IMR-90 (cell line): ENCODE measurements at regions not wholly inside any gene's neighbourhood (a gene's known extent, or its start where the extent isn't known, plus 50 kb on each side); places are given as distances from the start of the nearest gene placed in this dataset.

Experiments
- ATAC-seq: fragments of 200-7000 bp; cut with Tn5 transposase; 2 replicates; pipeline ENCODE4 v1.9.1; 2020; ENCODE audit warnings: low read depth, mild to moderate bottlenecking, moderate library complexity
- BruUV-seq: library from RNA; stranded (reverse); fragments of 400-500 nt; replicated peaks from 2 replicates; lab custom pipeline; 2021; lab: Mats Ljungman, UMichigan
- CTCF ChIA-PET: fragments of 300-600 bp; formaldehyde crosslinking; extraction: SDS; loops from one replicate; lab custom pipeline; 2021; ENCODE audit warnings: antibody characterized with exemption; lab: Yijun Ruan, JAX
- POLR2A ChIA-PET: fragments of 300-600 bp; sonication (Branson Sonifier 250); formaldehyde crosslinking; loops from one replicate; lab custom pipeline; 2022; ENCODE audit warnings: antibody characterized with exemption; ENCODE audit not compliant: unreplicated experiment; lab: Charles Lee
- DNase-seq: peaks from one replicate; pipeline ENCODE4 v3.0.0; 2013
- H2AFZ ChIP-seq: replicated peaks from 2 replicates; pipeline ENCODE3; 2013; ENCODE audit warnings: low read length, mild to moderate bottlenecking; ENCODE audit not compliant: poor library complexity
- H2AK5ac ChIP-seq: 2 replicates; pipeline ENCODE4 v1.6.1; 2013; ENCODE audit warnings: low read depth, low read length, inconsistent platforms
- H2AK9ac ChIP-seq: replicated peaks from 2 replicates; pipeline ENCODE3; 2013; ENCODE audit warnings: mild to moderate bottlenecking, low read depth, low read length, moderate library complexity; ENCODE audit not compliant: poor library complexity
- H2BK120ac ChIP-seq: 2 replicates; pipeline ENCODE4 v1.6.1; 2013; ENCODE audit warnings: low read depth, low read length, inconsistent platforms
- H2BK15ac ChIP-seq: 3 replicates; pipeline ENCODE4 v1.6.1; 2013; ENCODE audit warnings: low read depth, low read length, inconsistent platforms
- H2BK20ac ChIP-seq: 2 replicates; pipeline ENCODE4 v1.6.1; 2013; ENCODE audit warnings: low read depth, mild to moderate bottlenecking, inconsistent platforms, low read length, moderate library complexity
- H2BK5ac ChIP-seq: 2 replicates; pipeline ENCODE4 v1.6.1; 2013; ENCODE audit warnings: mild to moderate bottlenecking, low read depth, low read length, inconsistent platforms; ENCODE audit not compliant: poor library complexity, severe bottlenecking
- H3K14ac ChIP-seq: replicated peaks from 2 replicates; pipeline ENCODE4 v1.6.1; 2013; ENCODE audit warnings: low read depth, low read length, inconsistent platforms
- H3K18ac ChIP-seq: 2 replicates; pipeline ENCODE4 v1.6.1; 2013; ENCODE audit warnings: low read depth, low read length, control low read depth
- H3K23ac ChIP-seq: 2 replicates; pipeline ENCODE4 v1.6.1; 2013; ENCODE audit warnings: low read depth, low read length, inconsistent platforms
- H3K27ac ChIP-seq: 2 replicates; pipeline ENCODE4 v1.5.1; 2013; ENCODE audit warnings: mild to moderate bottlenecking, control low read depth, low read length; ENCODE audit not compliant: insufficient read depth
- H3K27me3 ChIP-seq: 2 replicates; pipeline ENCODE4 v1.6.1; 2013; ENCODE audit warnings: low read length; ENCODE audit not compliant: control insufficient read depth, insufficient read depth
- H3K36me3 ChIP-seq: 2 replicates; pipeline ENCODE4 v1.6.1; 2013; ENCODE audit warnings: low read length, mixed read lengths; ENCODE audit not compliant: control insufficient read depth, insufficient read depth
- H3K4ac ChIP-seq: 2 replicates; pipeline ENCODE4 v1.6.1; 2013; ENCODE audit warnings: low read depth, low read length, inconsistent platforms
- H3K4me1 ChIP-seq: 2 replicates; pipeline ENCODE4 v1.6.1; 2013; ENCODE audit warnings: low read length, mixed read lengths; ENCODE audit not compliant: control insufficient read depth, insufficient read depth
- H3K4me2 ChIP-seq: 2 replicates; pipeline ENCODE4 v1.6.1; 2013; ENCODE audit warnings: low read depth, mild to moderate bottlenecking, control low read depth, low read length, moderate library complexity
- H3K4me3 ChIP-seq: 2 replicates; pipeline ENCODE4 v1.5.1; 2013; ENCODE audit warnings: low read depth, mild to moderate bottlenecking, control low read depth, low read length, moderate library complexity; ENCODE audit not compliant: insufficient read depth
- H3K56ac ChIP-seq: 2 replicates; pipeline ENCODE4 v1.6.1; 2013; ENCODE audit warnings: low read length, inconsistent platforms; ENCODE audit not compliant: insufficient read depth; ENCODE audit errors: extremely low read depth
- H3K79me1 ChIP-seq, 2 experiments: 2 replicates each; pipeline ENCODE4 v1.6.1; 2013; ENCODE audit warnings: low read length in 2 of 2, inconsistent platforms in 1 of 2, low read depth in 1 of 2
- H3K9ac ChIP-seq: 2 replicates; pipeline ENCODE4 v1.6.1; 2013; ENCODE audit warnings: low read depth, low read length, control low read depth
- H3K9me1 ChIP-seq: 2 replicates; pipeline ENCODE4 v1.6.1; 2013; ENCODE audit warnings: low read length, inconsistent platforms; ENCODE audit not compliant: insufficient read depth
- H3K9me3 ChIP-seq: 2 replicates; pipeline ENCODE4 v1.6.1; 2013; ENCODE audit warnings: low read length; ENCODE audit not compliant: control insufficient read depth, insufficient read depth
- H4K20me1 ChIP-seq: 2 replicates; pipeline ENCODE4 v1.6.1; 2013; ENCODE audit warnings: low read length, inconsistent platforms; ENCODE audit not compliant: insufficient read depth
- H4K5ac ChIP-seq: 2 replicates; pipeline ENCODE4 v1.6.1; 2013; ENCODE audit warnings: mild to moderate bottlenecking, low read depth, low read length, control low read depth
- H4K8ac ChIP-seq, 2 experiments: 2 replicates each; pipeline ENCODE4 v1.6.1; 2013; ENCODE audit warnings: low read depth in 2 of 2, low read length in 2 of 2, control low read depth in 1 of 2, inconsistent platforms in 1 of 2
- H4K91ac ChIP-seq: 2 replicates; pipeline ENCODE4 v1.6.1; 2013; ENCODE audit warnings: low read depth, low read length, inconsistent platforms; ENCODE audit not compliant: insufficient read depth
- BHLHE40 ChIP-seq: fragments of 150-350 bp; IDR thresholded peaks from 2 replicates; pipeline ENCODE4 v1.6.1; 2016; ENCODE audit warnings: mild to moderate bottlenecking, low read depth, low read length
- CEBPB ChIP-seq: IDR thresholded peaks from 2 replicates; pipeline ENCODE4 v1.6.1; 2012; ENCODE audit warnings: low read depth, low read length, improper control_type of control experiment
- MAFK ChIP-seq: IDR thresholded peaks from 2 replicates; pipeline ENCODE4 v1.6.1; 2012; ENCODE audit warnings: low read depth, low read length, improper control_type of control experiment
- MAZ ChIP-seq: IDR thresholded peaks from 2 replicates; pipeline ENCODE4 v1.6.1; 2012; ENCODE audit warnings: low read depth, mild to moderate bottlenecking, low read length, improper control_type of control experiment, moderate library complexity, borderline replicate concordance
- NFE2L2 ChIP-seq: fragments of 150-350 bp; IDR thresholded peaks from 2 replicates; pipeline ENCODE4 v1.6.1; 2016; ENCODE audit warnings: low read depth, mild to moderate bottlenecking, low read length
- POLR2A ChIP-seq: IDR thresholded peaks from 2 replicates; pipeline ENCODE4 v1.6.1; 2012; ENCODE audit warnings: mild to moderate bottlenecking, low read depth, low read length
- RAD21 ChIP-seq: IDR thresholded peaks from 2 replicates; pipeline ENCODE4 v1.6.1; 2012; ENCODE audit warnings: low read length, improper control_type of control experiment
- RCOR1 ChIP-seq: IDR thresholded peaks from 2 replicates; pipeline ENCODE4 v1.6.1; 2012; ENCODE audit warnings: mild to moderate bottlenecking, low read length, improper control_type of control experiment; ENCODE audit not compliant: insufficient replicate concordance
- USF2 ChIP-seq: fragments of 150-350 bp; IDR thresholded peaks from 2 replicates; pipeline ENCODE4 v1.6.1; 2017; ENCODE audit warnings: mild to moderate bottlenecking, antibody characterized with exemption, low read length, low read depth
- WGBS, 2 experiments: methylation state at CpG; one replicate each; pipeline versions ENCODE4 v1.1.5 to v1.1.7; 2013; ENCODE audit warnings: missing lambda C conversion rate in 2 of 2; ENCODE audit not compliant: insufficient read length in 1 of 2; ENCODE audit errors: extremely low coverage in 2 of 2; 5-methylcytosine and 5-hydroxymethylcytosine counted together
- dilution Hi-C: fragments of 300-500 bp; cut with HindIII; formaldehyde crosslinking; loops from one replicate; pipeline ENCODE4 v1.14.3; 2018; ENCODE audit warnings: low sequenced_read_pairs; ENCODE audit not compliant: unreplicated experiment
- in situ Hi-C: fragments of 300-500 bp; cut with MboI; formaldehyde crosslinking; loops from 3 replicates; pipeline ENCODE4 v1.14.3; 2019; ENCODE audit warnings: low sequenced_read_pairs, inconsistent platforms, mixed read lengths
- intact Hi-C: fragments of 100-400 bp; cut with micrococcal nuclease; formaldehyde crosslinking; loops from 2 replicates; pipeline ENCODE4 v1.10.0; 2022
- TF ChIP-seq, protein P1 (sequence below): fragments of 150-350 bp; IDR thresholded peaks from 2 replicates; pipeline ENCODE4 v1.6.1; 2016; ENCODE audit warnings: low read depth, mild to moderate bottlenecking, low read length, moderate library complexity, borderline replicate concordance

- no peak overlapping the region for H3K4me3 ChIP-seq
- no TSS peak for BruUV-seq
- no peak overlapping the region for H2BK5ac ChIP-seq
- no peak overlapping the region for H3K4ac ChIP-seq
- DNase-seq (no peak), ATAC-seq (no peak)
- H3K27me3 ChIP-seq, result no peaks in the 10 kb centered on the region; the same call in 1 of the 2 replicates
- intact Hi-C loops, result no loop called here
- H3K18ac ChIP-seq, result no peak overlapping the region
- no peak overlapping the region for H3K27ac ChIP-seq
- no peak overlapping the region for H2AK5ac ChIP-seq
- no peak overlapping the region for H2BK120ac ChIP-seq
- H2AFZ ChIP-seq, result no peak overlapping the region
- H3K79me1 ChIP-seq, result no peaks in the 10 kb centered on the region
- H3K9me1 ChIP-seq, result 0 out of 2 replicates have a peak, but pooled peaks cover 4% of the 10 kb centered on the region
- no peaks in the 10 kb centered on the region for H3K9me3 ChIP-seq
- H4K5ac ChIP-seq, result no peak overlapping the region
- no peak overlapping the region for H3K23ac ChIP-seq
- H3K9ac ChIP-seq, result no peak overlapping the region
- no peaks in the 10 kb centered on the region for H3K36me3 ChIP-seq
- no peak overlapping the region for H2BK15ac ChIP-seq
- ChIA-PET POLR2A (no interaction called here), CTCF (no interaction called here)
- dilution Hi-C loops, result no loop called here
- H2AK9ac ChIP-seq, result no peak overlapping the region
- H4K91ac ChIP-seq, result no peak overlapping the region
- H3K4me1 ChIP-seq, result peaks cover 5% of the 10 kb centered on the region; the same call in 1 of the 2 replicates
- H4K20me1 ChIP-seq, result no peaks in the 10 kb centered on the region
- TF ChIP-seq USF2 (no peak), RAD21 (no peak), POLR2A (no peak), NFE2L2 (no peak), RCOR1 (no peak), CEBPB (no peak), MAFK (no peak), BHLHE40 (no peak), MAZ (no peak)
- TF ChIP-seq, protein P1, sequence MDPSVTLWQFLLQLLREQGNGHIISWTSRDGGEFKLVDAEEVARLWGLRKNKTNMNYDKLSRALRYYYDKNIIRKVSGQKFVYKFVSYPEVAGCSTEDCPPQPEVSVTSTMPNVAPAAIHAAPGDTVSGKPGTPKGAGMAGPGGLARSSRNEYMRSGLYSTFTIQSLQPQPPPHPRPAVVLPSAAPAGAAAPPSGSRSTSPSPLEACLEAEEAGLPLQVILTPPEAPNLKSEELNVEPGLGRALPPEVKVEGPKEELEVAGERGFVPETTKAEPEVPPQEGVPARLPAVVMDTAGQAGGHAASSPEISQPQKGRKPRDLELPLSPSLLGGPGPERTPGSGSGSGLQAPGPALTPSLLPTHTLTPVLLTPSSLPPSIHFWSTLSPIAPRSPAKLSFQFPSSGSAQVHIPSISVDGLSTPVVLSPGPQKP, result no peak
- no peak overlapping the region for H3K56ac ChIP-seq
- H2BK20ac ChIP-seq, result no peak overlapping the region
- no peak overlapping the region for H3K4me2 ChIP-seq
- 100% methylated on average over 1 of the region's 4 CpGs; no CpG with 5 or more reads in 1 of the 2 experiments for WGBS, 2 experiments
- in situ Hi-C loops, result no loop called here
- no peak overlapping the region for H3K14ac ChIP-seq
- no peak overlapping the region for H4K8ac ChIP-seq
Measured at GRCh38 chr12:105744371-105745058, 394.2 kb downstream of the NUAK1 start.
